GM06990 (cell line): ENCODE measurements at regions not wholly inside any gene's neighbourhood (a gene's known extent, or its start where the extent isn't known, plus 50 kb on each side); places are given as distances from the start of the nearest gene placed in this dataset.
"Not testable (repeated sequence)": the region's sequence is repeated elsewhere in the genome, so short reads cannot be mapped to it uniquely, and the experiment has no call there.

Source experiments
- DNase-seq: peaks from one replicate; pipeline ENCODE4 v3.0.0-alpha.2; 2011; ENCODE audit not compliant: insufficient read length; ENCODE audit errors: extremely low read depth
- H3K27me3 ChIP-seq: replicated peaks from 2 replicates; pipeline ENCODE4 v1.6.0; 2011; ENCODE audit warnings: low read length; ENCODE audit not compliant: control insufficient read depth, insufficient read depth
- H3K36me3 ChIP-seq: 2 replicates; pipeline ENCODE4 v1.5.1; 2011; ENCODE audit warnings: low read length; ENCODE audit not compliant: control insufficient read depth, insufficient read depth
- H3K4me3 ChIP-seq: replicated peaks from 2 replicates; pipeline ENCODE4 v1.5.1; 2011; ENCODE audit warnings: low read depth, mild to moderate bottlenecking, control low read depth, low read length
- TF ChIP-seq, protein P1 (sequence below): IDR thresholded peaks from 2 replicates; pipeline ENCODE4 v1.5.1; 2011; ENCODE audit warnings: low read length, control low read depth, mild to moderate bottlenecking, inconsistent platforms; ENCODE audit not compliant: insufficient read depth, poor library complexity, severe bottlenecking

DNA sequence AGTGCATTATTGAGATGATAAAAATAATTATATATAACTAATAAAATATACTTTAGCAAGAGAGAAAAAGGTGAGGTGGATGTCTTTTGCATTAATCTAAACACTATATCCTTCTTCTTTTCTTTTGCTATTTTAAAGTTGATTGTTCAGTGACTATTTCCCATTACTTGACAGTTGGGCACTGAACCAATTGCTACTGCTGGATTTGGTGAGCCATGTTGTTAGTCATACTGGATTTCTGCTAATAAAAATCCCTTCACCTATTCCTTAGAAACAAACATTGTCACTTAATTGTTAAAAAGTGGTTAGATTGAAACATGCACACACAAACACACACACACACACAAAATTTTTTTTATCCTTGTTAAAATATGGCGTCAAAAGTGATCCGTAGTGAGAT lies 251.6 kb upstream of the ALG10 start:
- TF ChIP-seq, protein P1, sequence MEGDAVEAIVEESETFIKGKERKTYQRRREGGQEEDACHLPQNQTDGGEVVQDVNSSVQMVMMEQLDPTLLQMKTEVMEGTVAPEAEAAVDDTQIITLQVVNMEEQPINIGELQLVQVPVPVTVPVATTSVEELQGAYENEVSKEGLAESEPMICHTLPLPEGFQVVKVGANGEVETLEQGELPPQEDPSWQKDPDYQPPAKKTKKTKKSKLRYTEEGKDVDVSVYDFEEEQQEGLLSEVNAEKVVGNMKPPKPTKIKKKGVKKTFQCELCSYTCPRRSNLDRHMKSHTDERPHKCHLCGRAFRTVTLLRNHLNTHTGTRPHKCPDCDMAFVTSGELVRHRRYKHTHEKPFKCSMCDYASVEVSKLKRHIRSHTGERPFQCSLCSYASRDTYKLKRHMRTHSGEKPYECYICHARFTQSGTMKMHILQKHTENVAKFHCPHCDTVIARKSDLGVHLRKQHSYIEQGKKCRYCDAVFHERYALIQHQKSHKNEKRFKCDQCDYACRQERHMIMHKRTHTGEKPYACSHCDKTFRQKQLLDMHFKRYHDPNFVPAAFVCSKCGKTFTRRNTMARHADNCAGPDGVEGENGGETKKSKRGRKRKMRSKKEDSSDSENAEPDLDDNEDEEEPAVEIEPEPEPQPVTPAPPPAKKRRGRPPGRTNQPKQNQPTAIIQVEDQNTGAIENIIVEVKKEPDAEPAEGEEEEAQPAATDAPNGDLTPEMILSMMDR: no peak
- no peak for DNase-seq
- H3K4me3 ChIP-seq: no peak overlapping the region
- no peaks in the 10 kb centered on the region for H3K27me3 ChIP-seq
- no peaks in the 10 kb centered on the region for H3K36me3 ChIP-seq

DNA sequence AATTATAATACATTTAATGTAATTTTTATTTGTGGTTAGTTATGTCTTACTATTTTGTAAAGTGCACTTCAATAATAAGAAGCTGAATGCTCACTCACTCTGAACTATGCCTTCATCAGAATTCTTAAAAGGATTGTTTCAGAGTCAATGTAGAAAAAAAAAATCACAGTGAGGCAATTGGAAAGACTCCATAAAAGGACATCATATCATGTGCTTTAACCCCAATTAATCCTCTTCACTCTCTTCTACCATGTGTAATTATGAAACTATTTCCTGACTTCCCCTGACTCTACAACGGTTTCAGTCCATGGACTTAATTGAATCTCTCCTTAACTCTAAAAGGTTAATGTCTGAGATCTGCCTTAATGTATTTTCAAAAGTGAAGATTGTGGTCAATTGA lies 250.4 kb upstream of the ALG10 start:
- TF ChIP-seq, protein P1: no peak
- DNase-seq: no peak
- no peaks in the 10 kb centered on the region for H3K36me3 ChIP-seq

DNA sequence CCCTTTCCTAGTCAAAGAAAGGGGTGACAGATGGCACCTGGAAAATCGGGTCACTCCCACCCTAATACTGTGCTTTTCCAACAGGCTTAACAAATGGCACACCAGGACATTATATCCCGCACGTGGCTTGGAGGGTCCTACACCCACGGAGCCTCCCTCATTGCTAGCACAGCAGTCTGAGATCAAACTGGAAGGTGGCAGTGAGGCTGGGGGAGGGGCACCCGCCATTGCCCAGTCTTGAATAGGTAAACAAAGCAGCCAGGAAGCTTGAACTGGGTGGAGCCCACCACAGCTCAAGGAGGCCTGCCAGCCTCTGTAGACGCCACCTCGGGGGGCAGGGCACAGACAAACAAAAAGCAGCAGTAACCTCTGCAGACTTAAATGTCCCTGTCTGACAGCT lies 249.2 kb upstream of the ALG10 start:
- H3K4me3 ChIP-seq, H3K36me3 ChIP-seq, H3K27me3 ChIP-seq, DNase-seq: not testable (repeated sequence)

More for the DNA sequence above, 250.4 kb upstream of the ALG10 start:
- H3K4me3 ChIP-seq: no peak overlapping the region
- no peaks in the 10 kb centered on the region for H3K27me3 ChIP-seq

DNA sequence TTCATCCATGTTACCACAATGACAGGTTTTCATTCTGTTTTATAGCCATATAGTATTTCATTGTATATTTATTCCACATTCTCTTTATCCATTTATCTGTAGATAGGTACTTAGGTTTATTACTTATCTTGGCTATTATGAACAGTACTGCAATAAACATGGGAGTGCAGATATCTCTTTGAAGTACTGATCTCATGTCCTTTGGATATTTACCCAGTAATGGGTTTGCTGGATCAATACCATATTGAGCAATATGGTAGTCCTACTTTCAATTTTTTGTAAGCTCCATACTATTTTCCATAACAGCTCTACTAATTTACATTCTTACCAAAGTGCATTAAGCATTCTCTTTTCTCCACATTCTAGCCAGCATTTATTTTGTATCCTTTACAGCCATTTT lies 235.8 kb upstream of the ALG10 start:
- no peaks in the 10 kb centered on the region for H3K36me3 ChIP-seq
- no peak for DNase-seq
- H3K27me3 ChIP-seq: no peaks in the 10 kb centered on the region
- TF ChIP-seq, protein P1: no peak
- H3K4me3 ChIP-seq: no peak overlapping the region

DNA sequence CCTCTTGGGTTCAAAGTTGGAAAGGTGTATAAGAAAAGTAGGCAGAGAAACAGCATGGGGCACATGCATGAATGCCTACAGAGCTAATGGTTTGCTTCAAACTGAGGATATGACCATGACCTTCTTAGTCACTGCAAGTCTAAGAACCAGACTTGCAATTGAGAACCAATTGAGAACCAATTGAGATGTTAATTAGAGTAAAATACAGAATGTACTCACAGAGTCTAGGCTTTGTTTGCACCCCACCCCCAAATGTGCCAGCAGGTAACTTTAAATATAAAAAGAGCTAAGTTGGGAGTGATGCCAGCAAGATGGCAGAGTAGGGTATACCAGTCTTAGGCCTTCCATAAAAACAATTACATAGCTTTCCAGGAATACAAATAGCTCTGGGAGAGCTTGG lies 227.3 kb upstream of the ALG10 start:
- Histone ChIP-seq H3K27me3 (no peaks in the 10 kb centered on the region), H3K36me3 (no peaks in the 10 kb centered on the region), H3K4me3 (no peak overlapping the region)
- TF ChIP-seq, protein P1: no peak
- no peak for DNase-seq

DNA sequence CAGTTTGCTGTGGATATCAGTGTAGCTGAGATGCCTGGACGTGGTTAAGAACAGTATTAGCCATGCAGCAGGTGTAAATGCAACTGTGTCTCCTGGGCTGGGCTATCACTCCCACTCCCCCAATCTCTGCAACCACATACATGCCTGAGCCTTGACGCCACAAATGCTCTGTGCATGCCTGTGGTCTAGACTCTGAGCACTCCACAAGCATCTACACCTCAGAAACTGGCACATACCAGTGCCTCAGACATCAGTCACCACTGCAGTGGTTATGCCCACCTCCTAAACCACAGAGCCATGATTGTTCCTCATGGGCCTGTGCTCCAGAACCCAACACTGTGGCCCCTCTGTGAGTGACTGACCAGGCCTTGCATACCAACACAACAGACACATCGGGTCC lies 226.8 kb upstream of the ALG10 start:
- TF ChIP-seq, protein P1: no peak
- H3K27me3 ChIP-seq: no peaks in the 10 kb centered on the region
- DNase-seq: no peak
- no peaks in the 10 kb centered on the region for H3K36me3 ChIP-seq
- no peak overlapping the region for H3K4me3 ChIP-seq
